Upper lobe of left lung (tissue), 4 donors: ENCODE measurements at regions not wholly inside any gene's neighbourhood (a gene's known extent, or its start where the extent isn't known, plus 50 kb on each side); places are given as distances from the start of the nearest gene placed in this dataset.

ENCODE experiments used
- EP300 ChIP-seq, 4 donors: sonication (generic); formaldehyde crosslinking; IDR thresholded peaks; one replicate each; pipeline ENCODE4 v1.5.1; 2017; ENCODE audit warnings: antibody characterized with exemption in 4 of 4, control low read depth in 2 of 4
- POLR2A ChIP-seq, 4 donors: fragments of 450-650 bp; IDR thresholded peaks; one replicate each; pipeline ENCODE4 v1.5.1; 2016 to 2017; ENCODE audit warnings: antibody characterized with exemption in 4 of 4, mild to moderate bottlenecking in 2 of 4
- POLR2AphosphoS5 ChIP-seq, 2 donors: sonication (generic); formaldehyde crosslinking; IDR thresholded peaks; one replicate each; pipeline ENCODE4 v1.5.1; 2017; ENCODE audit warnings: antibody characterized with exemption in 2 of 2
- TF ChIP-seq, protein P1 (sequence below), 6 experiments: fragments of 450-650 bp in 4 of 6; fragments of 200-600 bp in 2 of 6; sonication (generic) in 2 of 6; IDR thresholded peaks; one replicate each; pipeline ENCODE4 v1.5.1; 2016 to 2019; ENCODE audit warnings: antibody characterized with exemption in 6 of 6

DNA sequence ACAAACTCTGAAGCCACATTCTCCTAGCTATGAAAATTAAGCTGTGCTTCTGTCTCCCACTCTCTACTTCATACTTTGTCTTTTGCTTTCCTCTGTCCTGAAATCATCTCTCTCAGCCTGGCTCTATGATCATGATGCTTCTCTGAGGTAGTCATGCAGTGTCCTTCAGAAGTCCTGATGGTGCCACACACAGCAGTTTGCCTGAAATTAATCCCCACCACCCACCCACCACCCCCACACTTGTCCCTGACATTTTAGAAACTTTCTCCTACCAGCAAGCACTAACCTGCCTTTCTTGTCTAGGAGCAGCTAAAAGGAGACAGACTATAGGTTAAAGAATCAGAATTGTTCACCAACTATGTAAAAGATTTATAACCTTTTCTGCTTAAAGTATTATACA, 282.2 kb upstream of the FAM174A start:
- TF ChIP-seq POLR2AphosphoS5 (IDR thresholded peaks at IDR 0.05) = no peak
- no peak for TF ChIP-seq POLR2A (IDR thresholded peaks at IDR 0.05)
- TF ChIP-seq, protein P1, sequence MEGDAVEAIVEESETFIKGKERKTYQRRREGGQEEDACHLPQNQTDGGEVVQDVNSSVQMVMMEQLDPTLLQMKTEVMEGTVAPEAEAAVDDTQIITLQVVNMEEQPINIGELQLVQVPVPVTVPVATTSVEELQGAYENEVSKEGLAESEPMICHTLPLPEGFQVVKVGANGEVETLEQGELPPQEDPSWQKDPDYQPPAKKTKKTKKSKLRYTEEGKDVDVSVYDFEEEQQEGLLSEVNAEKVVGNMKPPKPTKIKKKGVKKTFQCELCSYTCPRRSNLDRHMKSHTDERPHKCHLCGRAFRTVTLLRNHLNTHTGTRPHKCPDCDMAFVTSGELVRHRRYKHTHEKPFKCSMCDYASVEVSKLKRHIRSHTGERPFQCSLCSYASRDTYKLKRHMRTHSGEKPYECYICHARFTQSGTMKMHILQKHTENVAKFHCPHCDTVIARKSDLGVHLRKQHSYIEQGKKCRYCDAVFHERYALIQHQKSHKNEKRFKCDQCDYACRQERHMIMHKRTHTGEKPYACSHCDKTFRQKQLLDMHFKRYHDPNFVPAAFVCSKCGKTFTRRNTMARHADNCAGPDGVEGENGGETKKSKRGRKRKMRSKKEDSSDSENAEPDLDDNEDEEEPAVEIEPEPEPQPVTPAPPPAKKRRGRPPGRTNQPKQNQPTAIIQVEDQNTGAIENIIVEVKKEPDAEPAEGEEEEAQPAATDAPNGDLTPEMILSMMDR (IDR thresholded peaks at IDR 0.05) = no peak
- TF ChIP-seq EP300 (IDR thresholded peaks at IDR 0.05) = no peak
